CD4-positive, alpha-beta T cell treated with Interleukin-12 subunit alpha and Interleukin-12 subunit beta, for 1 hour (primary cell): ENCODE measurements at regions not wholly inside any gene's neighbourhood (a gene's known extent, or its start where the extent isn't known, plus 50 kb on each side); places are given as distances from the start of the nearest gene placed in this dataset.

Source experiments
- DNase-seq: peaks from one replicate; pipeline ENCODE4 v3.0.0-alpha.2; 2020

GRCh38 chr2:217102956-217103355, 243.1 kb upstream of the TNP1 start:
- DNase-seq, result no peak

- no peak for DNase-seq
Measured at GRCh38 chr2:217101972-217102371, 242.1 kb upstream of the TNP1 start.

GRCh38 chr2:217099561-217099960, 239.7 kb upstream of the TNP1 start:
- DNase-seq, result no peak

- no peak for DNase-seq
Measured at GRCh38 chr2:217098435-217098834, 238.6 kb upstream of the TNP1 start.

GRCh38 chr2:217097346-217097745, 237.5 kb upstream of the TNP1 start:
- no peak for DNase-seq

- no peak for DNase-seq
Measured at GRCh38 chr2:217096474-217097225, 236.8 kb upstream of the TNP1 start.

- DNase-seq, result no peak
Measured at GRCh38 chr2:217095511-217096205, 235.8 kb upstream of the TNP1 start.

GRCh38 chr2:217092710-217093379, 233.0 kb upstream of the TNP1 start:
- no peak for DNase-seq

- no peak for DNase-seq
Measured at GRCh38 chr2:217091531-217091930, 231.7 kb upstream of the TNP1 start.

GRCh38 chr2:217090884-217091283, 231.0 kb upstream of the TNP1 start:
- DNase-seq, result no peak

- no peak for DNase-seq
Measured at GRCh38 chr2:217090024-217090473, 230.2 kb upstream of the TNP1 start.

GRCh38 chr2:217086718-217087117, 226.9 kb upstream of the TNP1 start:
- no peak for DNase-seq

- no peak for DNase-seq
Measured at GRCh38 chr2:217086038-217086522, 226.2 kb upstream of the TNP1 start.

- DNase-seq, result no peak
Measured at GRCh38 chr2:217085543-217085942, 225.7 kb upstream of the TNP1 start.

GRCh38 chr2:217081799-217082198, 221.9 kb upstream of the TNP1 start:
- no peak for DNase-seq

GRCh38 chr2:217079165-217079564, 219.3 kb upstream of the TNP1 start:
- no peak for DNase-seq

GRCh38 chr2:217077831-217078407, 218.1 kb upstream of the TNP1 start:
- no peak for DNase-seq

GRCh38 chr2:217076657-217077232, 216.9 kb upstream of the TNP1 start:
- DNase-seq, result no peak

GRCh38 chr2:217076058-217076435, 216.2 kb upstream of the TNP1 start:
- no peak for DNase-seq

GRCh38 chr2:217075268-217076057, 215.6 kb upstream of the TNP1 start:
- no peak for DNase-seq

GRCh38 chr2:217074576-217075255, 214.9 kb upstream of the TNP1 start:
- DNase-seq, result no peak

- no peak for DNase-seq
Measured at GRCh38 chr2:217071416-217071815, 211.6 kb upstream of the TNP1 start.
